H9 (cell line): ENCODE measurements at regions not wholly inside any gene's neighbourhood (a gene's known extent, or its start where the extent isn't known, plus 50 kb on each side); places are given as distances from the start of the nearest gene placed in this dataset.

Experiments used
- DNase-seq: peaks from one replicate; pipeline ENCODE4 v3.0.0-alpha.2; 2017
- H2AFZ ChIP-seq: one replicate; pipeline ENCODE4 v1.6.1; 2013; ENCODE audit warnings: mild to moderate bottlenecking, low read length, control low read depth, moderate library complexity
- H2AK5ac ChIP-seq: 2 replicates; pipeline ENCODE4 v1.6.1; 2013; ENCODE audit warnings: low read length, control low read depth, mixed read lengths; ENCODE audit not compliant: insufficient read length
- H2BK120ac ChIP-seq: one replicate; pipeline ENCODE4 v1.6.1; 2013; ENCODE audit warnings: low read depth, mild to moderate bottlenecking, low read length, control low read depth, inconsistent platforms; ENCODE audit not compliant: poor library complexity, severe bottlenecking
- H2BK12ac ChIP-seq: 2 replicates; pipeline ENCODE4 v1.6.1; 2013; ENCODE audit warnings: low read length, control low read depth, mixed read lengths, low read depth; ENCODE audit not compliant: insufficient read length
- H2BK15ac ChIP-seq: 2 replicates; pipeline ENCODE4 v1.6.1; 2013; ENCODE audit warnings: low read depth, low read length, control low read depth
- H2BK20ac ChIP-seq: one replicate; pipeline ENCODE4 v1.6.1; 2013; ENCODE audit warnings: low read depth, mild to moderate bottlenecking, low read length, control low read depth, inconsistent platforms; ENCODE audit not compliant: poor library complexity, severe bottlenecking
- H2BK5ac ChIP-seq: 2 replicates; pipeline ENCODE4 v1.6.1; 2013; ENCODE audit warnings: low read length, control low read depth, mixed read lengths; ENCODE audit not compliant: insufficient read length
- H3K14ac ChIP-seq: 2 replicates; pipeline ENCODE4 v1.6.1; 2013; ENCODE audit warnings: low read length, control low read depth; ENCODE audit not compliant: insufficient read depth
- H3K18ac ChIP-seq: 2 replicates; pipeline ENCODE4 v1.6.1; 2013; ENCODE audit warnings: low read depth, mild to moderate bottlenecking, mixed read lengths, low read length, control low read depth; ENCODE audit not compliant: insufficient read length
- H3K23ac ChIP-seq: 2 replicates; pipeline ENCODE4 v1.6.1; 2013; ENCODE audit warnings: low read length, control low read depth, mixed read lengths, low read depth; ENCODE audit not compliant: insufficient read length
- H3K23me2 ChIP-seq: 2 replicates; pipeline ENCODE4 v1.6.1; 2013; ENCODE audit warnings: low read depth, mild to moderate bottlenecking, mixed read lengths, low read length, control low read depth; ENCODE audit not compliant: insufficient read length, poor library complexity, severe bottlenecking
- H3K27ac ChIP-seq: 2 replicates; pipeline ENCODE4 v1.5.1; 2013; ENCODE audit warnings: low read length, control low read depth, mixed read lengths, low read depth; ENCODE audit not compliant: insufficient read length
- H3K27me3 ChIP-seq: 2 replicates; pipeline ENCODE4 v1.6.1; 2013; ENCODE audit warnings: low read length, control low read depth, inconsistent platforms; ENCODE audit not compliant: insufficient read depth
- H3K4ac ChIP-seq: 2 replicates; pipeline ENCODE4 v1.6.1; 2013; ENCODE audit warnings: low read depth, mild to moderate bottlenecking, control low read depth, inconsistent platforms, low read length, moderate library complexity
- H3K4me1 ChIP-seq: 2 replicates; pipeline ENCODE4 v1.6.1; 2013; ENCODE audit warnings: low read length, control low read depth, inconsistent platforms; ENCODE audit not compliant: insufficient read depth
- H3K4me2 ChIP-seq: 2 replicates; pipeline ENCODE4 v1.6.1; 2013; ENCODE audit warnings: low read length, control low read depth, mixed read lengths; ENCODE audit not compliant: insufficient read length, insufficient read depth
- H3K56ac ChIP-seq: 2 replicates; pipeline ENCODE4 v1.6.1; 2013; ENCODE audit warnings: low read depth, mild to moderate bottlenecking, mixed read lengths, low read length, control low read depth; ENCODE audit not compliant: insufficient read length
- H3K79me1 ChIP-seq: 2 replicates; pipeline ENCODE4 v1.6.1; 2013; ENCODE audit warnings: low read depth, mild to moderate bottlenecking, moderate library complexity, low read length, control low read depth, inconsistent platforms; ENCODE audit not compliant: insufficient read depth, poor library complexity, severe bottlenecking
- H3K79me2 ChIP-seq: 2 replicates; pipeline ENCODE4 v1.6.1; 2013; ENCODE audit warnings: low read length, control low read depth, inconsistent platforms; ENCODE audit not compliant: insufficient read depth
- H3K9ac ChIP-seq: 2 replicates; pipeline ENCODE4 v1.6.1; 2013; ENCODE audit warnings: low read length, control low read depth, mixed read lengths; ENCODE audit not compliant: insufficient read length; ENCODE audit errors: extremely low read depth
- H3K9me3 ChIP-seq: one replicate; pipeline ENCODE4 v1.6.1; 2013; ENCODE audit warnings: low read depth, low read length, inconsistent platforms; ENCODE audit not compliant: control insufficient read depth
- H3T11ph ChIP-seq: one replicate; pipeline ENCODE4 v1.6.1; 2013; ENCODE audit warnings: mild to moderate bottlenecking, low read length, control low read depth, inconsistent platforms
- H4K20me1 ChIP-seq: one replicate; pipeline ENCODE4 v1.6.1; 2013; ENCODE audit not compliant: control insufficient read depth, insufficient read length, insufficient read depth
- H4K5ac ChIP-seq: 2 replicates; pipeline ENCODE4 v1.6.1; 2013; ENCODE audit warnings: low read depth, mild to moderate bottlenecking, mixed read lengths, low read length, control low read depth; ENCODE audit not compliant: insufficient read length
- H4K8ac ChIP-seq: replicated peaks from 2 replicates; pipeline ENCODE4 v1.6.1; 2013; ENCODE audit warnings: low read length, control low read depth, mixed read lengths, low read depth; ENCODE audit not compliant: insufficient read length
- H4K91ac ChIP-seq: 2 replicates; pipeline ENCODE4 v1.6.1; 2013; ENCODE audit warnings: low read depth, mild to moderate bottlenecking, moderate library complexity, mixed read lengths, low read length, control low read depth; ENCODE audit not compliant: insufficient read length
- H3K27ac Mint-ChIP-seq, 3 experiments: 2 replicates in 2 of 3; 3 replicates in 1 of 3; pipeline ENCODE4 v1.8.0; 2020 to 2021; ENCODE audit warnings: mixed read lengths in 3 of 3, mild to moderate bottlenecking in 1 of 3, moderate library complexity in 1 of 3
- H3K27me3 Mint-ChIP-seq: 2 replicates; pipeline ENCODE4 v1.8.0; 2021; ENCODE audit warnings: low read depth, mild to moderate bottlenecking, moderate library complexity, mixed read lengths
- H3K36me3 Mint-ChIP-seq, 3 experiments: 2 replicates in 2 of 3; 3 replicates in 1 of 3; pipeline ENCODE4 v1.8.0; 2020 to 2021; ENCODE audit warnings: low read depth in 3 of 3, mixed read lengths in 3 of 3; ENCODE audit not compliant: insufficient read depth in 1 of 3
- H3K4me1 Mint-ChIP-seq, 2 experiments: 2 replicates each; pipeline ENCODE4 v1.8.0; 2020; ENCODE audit warnings: mixed read lengths in 2 of 2
- H3K4me3 Mint-ChIP-seq, 2 experiments: 2 replicates in 1 of 2; 3 replicates in 1 of 2; pipeline ENCODE4 v1.8.0; 2020 to 2021; ENCODE audit warnings: mild to moderate bottlenecking in 2 of 2, mixed read lengths in 2 of 2, moderate library complexity in 1 of 2
- H3K9me3 Mint-ChIP-seq, 2 experiments: 2 replicates in 1 of 2; 3 replicates in 1 of 2; pipeline ENCODE4 v1.8.0; 2020; ENCODE audit warnings: mild to moderate bottlenecking in 2 of 2, mixed read lengths in 2 of 2, moderate library complexity in 1 of 2
- CTCF ChIP-seq: fragments of 200-600 bp; sonication (generic); conservative IDR thresholded peaks from 3 replicates; pipeline ENCODE4 v1.8.0; 2021; ENCODE audit warnings: antibody characterized with exemption, mild to moderate bottlenecking
- WGBS: extraction: QIAGEN DNeasy Blood & Tissue Kit; methylation state at CpG from one replicate; pipeline ENCODE4 v1.1.7; 2013; ENCODE audit warnings: missing lambda C conversion rate, low lambda C conversion rate, mixed read lengths; ENCODE audit not compliant: insufficient read length; ENCODE audit errors: extremely low coverage; 5-methylcytosine and 5-hydroxymethylcytosine counted together

GRCh38 chr13:81726037-81726726, 1385.3 kb upstream of the SPRY2 start:
- no peaks in the 10 kb centered on the region for H3K79me2 ChIP-seq
- H2BK20ac ChIP-seq = no peak overlapping the region
- no peak overlapping the region for H3K4ac ChIP-seq
- no peaks in the 10 kb centered on the region for H4K20me1 ChIP-seq
- Mint-ChIP-seq H3K4me1 (no peaks in the 10 kb centered on the region), H3K27me3 (no peaks in the 10 kb centered on the region), H3K9me3 (peaks cover 10 to 13% of the 10 kb centered on the region in 2 experiments), H3K4me3 (no peak overlapping the region), H3K27ac (no peak overlapping the region), H3K36me3 (peaks cover 0 to 18% (median 6%) of the 10 kb centered on the region in 3 experiments; a peak in 4 of 7 replicates)
- H3K14ac ChIP-seq = no peak overlapping the region
- no peak overlapping the region for H3T11ph ChIP-seq
- H3K23ac ChIP-seq = no peak overlapping the region
- H2AK5ac ChIP-seq = no peak overlapping the region
- no peaks in the 10 kb centered on the region for H3K4me1 ChIP-seq
- H3K56ac ChIP-seq = no peak overlapping the region
- H3K27me3 ChIP-seq = no peaks in the 10 kb centered on the region
- no peak overlapping the region for H3K18ac ChIP-seq
- no peak for DNase-seq
- H2AFZ ChIP-seq = no peak overlapping the region
- no CpG with 5 or more reads among the region's 14 CpGs for WGBS
- no peak for TF ChIP-seq CTCF
- no peak overlapping the region for H2BK120ac ChIP-seq
- no peak overlapping the region for H3K9ac ChIP-seq
- H3K9me3 ChIP-seq = no peaks in the 10 kb centered on the region
- no peaks in the 10 kb centered on the region for H3K23me2 ChIP-seq
- H3K27ac ChIP-seq = no peak overlapping the region
- no peak overlapping the region for H4K91ac ChIP-seq
- no peak overlapping the region for H4K8ac ChIP-seq
- no peak overlapping the region for H2BK5ac ChIP-seq
- no peak overlapping the region for H4K5ac ChIP-seq
- H2BK12ac ChIP-seq = no peak overlapping the region
- H3K4me2 ChIP-seq = no peak overlapping the region
- H3K79me1 ChIP-seq = no peaks in the 10 kb centered on the region
- no peak overlapping the region for H2BK15ac ChIP-seq
